ENCODE measurements at regions not wholly inside any gene's neighbourhood (a gene's known extent, or its start where the extent isn't known, plus 50 kb on each side); places are given as distances from the start of the nearest gene placed in this dataset.

- ATAC-seq = no peak
Measured at GRCh38 chr3:31370681-31371080, 162.0 kb upstream of the STT3B start.

More at GRCh38 chr3:31370681-31371080, 162.0 kb upstream of the STT3B start:
- Histone ChIP-seq H3K9me2 (ENCODE audit: insufficient read depth) (no peaks in the 10 kb centered on the region), H3K79me2 (ENCODE audit: insufficient read depth, low read length) (no peaks in the 10 kb centered on the region), H3K4me1 (ENCODE audit: control insufficient read depth in 1 of 2, insufficient read depth in 2 of 2, low read length in 2 of 2) (peaks cover 0 to 5% of the 10 kb centered on the region in 2 experiments; a peak in 1 of 4 replicates), H3K9ac (ENCODE audit: low read length) (no peak overlapping the region), H2AFZ (ENCODE audit: low read depth, low read length, poor library complexity, severe bottlenecking) (no peak overlapping the region), H3K36me3 (ENCODE audit: control insufficient read depth in 1 of 2, insufficient read depth in 2 of 2, low read length in 2 of 2) (no peaks in the 10 kb centered on the region), H3K4me3 (replicated peaks in 1 of 2; ENCODE audit: low read depth in 1 of 2, low read length in 2 of 2) (no peak overlapping the region), H4K20me1 (ENCODE audit: insufficient read depth) (no peaks in the 10 kb centered on the region), H3K27me3 (ENCODE audit: insufficient read depth, low read length) (peaks cover 9% of the 10 kb centered on the region; the same call in 1 of the 2 replicates), H3K4me2 (ENCODE audit: low read length) (no peak overlapping the region), H3K9me3 (ENCODE audit: control insufficient read depth in 1 of 2, insufficient read depth in 1 of 2, low read depth in 1 of 2, low read length in 2 of 2) (no peaks in the 10 kb centered on the region), H3K27ac (ENCODE audit: low read depth, low read length) (no peak overlapping the region)
- CTCF ChIA-PET = no interaction called here
- intact Hi-C loops (cut with micrococcal nuclease) = no loop called here
- POLR2A ChIA-PET = no interaction called here
- RAD21 ChIA-PET (ENCODE audit: low non-redundant PET in 1 of 2, low total read pairs in 2 of 2, uncharacterized antibody in 2 of 2, unreplicated experiment in 2 of 2) = no interaction called here
- BruUV-seq (replicated peaks) = no TSS peak
- TF ChIP-seq EZH2 (IDR thresholded peaks at IDR 0.05) (no peak), ZBTB33 (IDR thresholded peaks at IDR 0.05; ENCODE audit: extremely low read depth, insufficient replicate concordance, low read length) (no peak), TCF7L2 (IDR thresholded peaks at IDR 0.05; ENCODE audit: borderline replicate concordance, extremely low read depth, insufficient read depth, insufficient read length) (no peak), CBX3 (IDR thresholded peaks at IDR 0.05; ENCODE audit: low read depth) (no peak), FOSL1 (IDR thresholded peaks at IDR 0.05; ENCODE audit: low read depth) (no peak), POLR2A (IDR thresholded peaks at IDR 0.05; ENCODE audit: borderline replicate concordance, extremely low read depth, insufficient read depth, insufficient read length) (no peak), ELF1 (IDR thresholded peaks at IDR 0.05; ENCODE audit: borderline replicate concordance, low read depth) (no peak), RAD21 (IDR thresholded peaks at IDR 0.05; ENCODE audit: low read depth) (no peak), ZFX (IDR thresholded peaks at IDR 0.05) (no peak), REST (IDR thresholded peaks at IDR 0.05; ENCODE audit: low read depth) (no peak), SIN3A (IDR thresholded peaks at IDR 0.05; ENCODE audit: low read depth) (no peak), EZH2phosphoT487 (IDR thresholded peaks at IDR 0.05; ENCODE audit: borderline replicate concordance) (no peak)
- TF ChIP-seq, protein P1, sequence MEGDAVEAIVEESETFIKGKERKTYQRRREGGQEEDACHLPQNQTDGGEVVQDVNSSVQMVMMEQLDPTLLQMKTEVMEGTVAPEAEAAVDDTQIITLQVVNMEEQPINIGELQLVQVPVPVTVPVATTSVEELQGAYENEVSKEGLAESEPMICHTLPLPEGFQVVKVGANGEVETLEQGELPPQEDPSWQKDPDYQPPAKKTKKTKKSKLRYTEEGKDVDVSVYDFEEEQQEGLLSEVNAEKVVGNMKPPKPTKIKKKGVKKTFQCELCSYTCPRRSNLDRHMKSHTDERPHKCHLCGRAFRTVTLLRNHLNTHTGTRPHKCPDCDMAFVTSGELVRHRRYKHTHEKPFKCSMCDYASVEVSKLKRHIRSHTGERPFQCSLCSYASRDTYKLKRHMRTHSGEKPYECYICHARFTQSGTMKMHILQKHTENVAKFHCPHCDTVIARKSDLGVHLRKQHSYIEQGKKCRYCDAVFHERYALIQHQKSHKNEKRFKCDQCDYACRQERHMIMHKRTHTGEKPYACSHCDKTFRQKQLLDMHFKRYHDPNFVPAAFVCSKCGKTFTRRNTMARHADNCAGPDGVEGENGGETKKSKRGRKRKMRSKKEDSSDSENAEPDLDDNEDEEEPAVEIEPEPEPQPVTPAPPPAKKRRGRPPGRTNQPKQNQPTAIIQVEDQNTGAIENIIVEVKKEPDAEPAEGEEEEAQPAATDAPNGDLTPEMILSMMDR (IDR thresholded peaks at IDR 0.05 in 2 of 3, conservative IDR thresholded peaks at IDR 0.05 in 1 of 3; ENCODE audit: borderline replicate concordance in 1 of 3, insufficient read depth in 1 of 3, low read depth in 2 of 3, low read length in 2 of 3) = no peak
- no peak for DNase-seq (ENCODE audit: low read depth, low spot score)

Data from HCT116 (cell line).